HG03064 (cell line): ENCODE measurements at regions not wholly inside any gene's neighbourhood (a gene's known extent, or its start where the extent isn't known, plus 50 kb on each side); places are given as distances from the start of the nearest gene placed in this dataset.
"Not testable (repeated sequence)": the region's sequence is repeated elsewhere in the genome, so short reads cannot be mapped to it uniquely, and the experiment has no call there.

Experiments used
- ATAC-seq: cut with Tn5 transposase; IDR thresholded peaks from one replicate; pipeline ENCODE4 v1.9.1; 2021; ENCODE audit warnings: low read depth; ENCODE audit not compliant: unreplicated experiment

DNA sequence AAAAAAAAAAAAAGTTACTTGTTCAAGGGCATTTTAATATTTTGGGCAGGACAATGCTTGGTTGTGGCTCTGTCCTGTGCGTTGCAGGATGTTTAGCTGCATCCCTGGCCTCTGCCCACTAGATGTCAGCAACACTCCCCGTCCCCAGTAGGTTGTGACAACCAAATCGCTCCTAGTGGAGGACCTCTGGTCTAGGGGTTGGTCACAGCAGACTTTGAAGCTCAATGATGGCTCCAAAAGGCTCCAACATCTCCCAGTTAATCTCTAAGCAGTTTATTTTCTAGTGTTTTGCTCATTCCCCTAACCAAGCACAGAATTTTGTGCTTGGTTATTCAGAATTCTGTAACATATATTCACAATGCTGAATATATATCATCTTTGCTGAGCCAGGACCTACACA is 67.0 kb downstream of the CHRNA1 start:
- peak; percentile 82 for ATAC-seq

DNA sequence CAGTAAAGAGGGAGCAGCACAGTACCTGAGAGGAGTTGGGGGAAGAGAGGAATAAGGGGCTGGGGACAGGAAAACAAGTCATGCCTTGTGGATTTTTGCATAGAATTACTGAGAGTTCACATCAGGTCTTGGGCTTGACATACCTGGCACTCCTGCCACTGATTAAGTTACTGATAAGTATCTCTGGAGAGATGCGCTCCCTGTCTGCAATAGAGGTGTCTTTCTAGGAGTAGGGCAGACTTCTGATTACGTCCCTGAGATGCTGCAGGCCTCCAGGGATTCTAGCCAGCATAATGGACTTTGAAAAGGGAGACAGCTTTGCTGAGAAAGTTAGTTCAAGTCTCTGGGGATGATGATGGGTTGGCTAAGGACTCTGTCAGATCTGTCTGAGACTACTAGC is 69.4 kb downstream of the CHRNA1 start:
- no peak for ATAC-seq

DNA sequence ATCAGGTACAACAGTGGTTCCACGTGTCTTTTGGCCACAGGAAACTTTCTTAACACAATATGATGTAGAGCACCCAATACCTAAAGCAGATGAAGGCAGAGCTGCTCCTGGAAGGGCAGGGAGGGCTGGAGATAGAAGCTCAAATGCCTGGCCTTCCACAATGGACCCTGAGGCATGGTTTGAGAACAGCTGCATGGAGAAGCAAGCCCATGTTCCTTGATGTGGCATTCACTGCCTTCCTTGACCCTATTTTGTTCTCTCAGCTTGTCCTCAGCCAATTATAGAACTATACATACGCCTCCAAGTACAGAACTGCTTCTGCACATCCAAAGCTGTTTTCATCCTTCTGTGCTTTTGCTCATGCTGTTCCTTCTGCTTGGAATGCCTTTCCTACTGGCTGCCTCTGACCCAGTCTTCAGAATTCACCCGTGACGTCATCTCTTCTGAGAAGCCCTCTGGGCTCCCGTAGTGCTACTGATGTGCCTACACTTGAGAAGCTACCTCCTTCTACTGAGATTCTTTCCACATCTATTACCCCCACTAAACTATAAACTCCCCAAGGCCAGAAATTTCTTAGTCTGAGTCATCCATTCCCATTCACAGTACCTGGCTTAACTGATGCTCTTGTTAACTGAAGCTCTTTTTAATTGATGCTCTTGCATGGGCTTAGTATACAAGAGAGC is 69.9 kb downstream of the CHRNA1 start:
- ATAC-seq, result no peak

DNA sequence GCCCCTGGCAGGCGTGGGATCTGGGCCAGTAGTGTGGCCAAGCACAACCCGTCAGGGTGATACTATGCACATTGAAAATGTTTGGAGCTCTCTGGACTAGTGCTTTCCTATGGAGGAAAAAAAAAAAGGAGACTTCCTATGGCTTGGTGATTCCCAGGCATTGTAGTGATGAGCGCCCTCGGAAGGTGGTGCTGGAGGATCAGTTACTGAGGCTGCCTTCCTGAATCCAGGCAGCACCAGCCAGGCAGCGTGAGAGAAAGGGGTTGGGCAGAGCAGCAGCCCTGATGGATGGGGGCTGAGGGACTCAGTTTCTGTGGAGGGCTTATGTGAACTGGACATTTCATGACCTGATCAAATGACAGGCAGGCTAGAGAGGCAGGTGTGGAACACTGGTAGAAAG is 70.9 kb downstream of the CHRNA1 start:
- ATAC-seq, result no peak

DNA sequence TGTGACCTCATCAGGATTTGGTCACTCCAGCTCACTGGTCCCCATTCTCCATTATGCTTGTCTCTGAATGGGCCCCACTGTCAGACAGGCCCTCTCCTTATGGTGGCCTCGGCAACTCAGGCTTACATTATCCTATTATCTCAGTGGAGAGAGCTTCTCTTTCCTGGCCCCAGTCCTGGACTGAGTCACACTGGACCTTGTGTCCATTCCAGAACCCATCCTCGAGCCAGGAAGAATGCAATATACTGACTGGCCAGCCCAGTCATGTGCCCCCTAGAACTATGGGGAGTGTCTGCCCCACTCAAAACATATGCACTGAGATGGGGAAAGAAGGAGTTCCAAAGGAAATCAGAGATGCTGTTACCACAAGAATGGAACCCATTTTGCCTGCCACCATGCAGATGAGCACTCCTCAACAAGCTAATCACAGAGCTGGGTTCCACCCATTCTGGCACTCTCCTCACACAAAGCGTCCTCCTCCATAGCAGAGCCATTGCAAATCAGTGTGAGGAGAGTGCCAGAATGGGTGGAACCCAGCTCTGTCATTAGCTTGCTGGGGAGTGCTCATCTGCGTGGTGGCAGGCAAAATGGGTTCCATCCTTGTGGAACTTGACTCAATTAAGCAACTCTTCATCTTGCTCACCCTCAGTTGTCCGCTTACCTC is 71.9 kb downstream of the CHRNA1 start:
- ATAC-seq, result no peak

DNA sequence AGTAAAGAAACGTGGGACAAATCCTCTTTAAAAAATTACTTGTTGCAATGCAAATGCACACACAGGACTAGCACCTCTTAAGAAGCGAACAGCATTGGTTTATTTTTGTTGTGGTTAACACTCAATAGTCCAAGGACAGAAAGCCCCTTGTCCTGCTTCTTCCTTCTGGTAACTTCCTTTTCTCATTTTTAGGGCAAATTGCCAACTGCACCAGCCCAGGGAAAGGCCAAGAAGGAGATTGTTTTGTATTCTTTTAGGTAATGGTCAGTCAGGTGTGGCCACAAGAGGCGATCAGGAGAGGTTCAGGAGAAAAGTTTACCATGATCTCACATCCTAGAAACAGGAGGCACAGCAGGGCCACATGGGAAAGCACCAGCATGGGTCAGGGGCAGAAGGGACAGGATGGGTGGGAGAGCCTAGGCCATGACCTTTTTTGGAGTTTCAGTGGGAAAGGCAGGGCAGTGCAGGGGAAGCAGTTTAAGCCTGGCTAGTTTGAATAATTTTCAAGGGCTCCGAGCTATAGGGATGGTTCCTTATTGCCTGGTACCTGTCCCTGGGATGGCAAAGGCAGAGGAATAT is 73.0 kb downstream of the CHRNA1 start:
- no peak for ATAC-seq

DNA sequence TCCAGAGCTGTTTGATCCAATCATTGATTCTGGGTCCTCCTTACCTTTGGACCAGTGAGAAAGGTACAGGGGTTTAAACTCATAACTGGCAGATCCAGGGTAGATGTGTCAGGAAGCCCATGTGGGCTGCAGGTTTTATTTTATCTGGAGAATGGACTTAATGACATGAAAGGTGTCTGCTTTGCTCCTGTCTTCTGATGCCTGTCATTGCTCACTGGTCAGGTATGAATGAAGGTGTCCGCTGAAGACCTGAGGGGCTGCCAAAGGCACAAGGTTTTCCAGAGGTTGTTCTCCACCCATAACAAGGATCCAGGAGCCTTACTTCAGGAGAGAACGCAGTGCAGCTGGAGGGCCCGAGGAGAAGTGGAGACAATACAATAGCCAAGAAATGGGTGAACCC is 74.2 kb downstream of the CHRNA1 start:
- ATAC-seq, result no peak

DNA sequence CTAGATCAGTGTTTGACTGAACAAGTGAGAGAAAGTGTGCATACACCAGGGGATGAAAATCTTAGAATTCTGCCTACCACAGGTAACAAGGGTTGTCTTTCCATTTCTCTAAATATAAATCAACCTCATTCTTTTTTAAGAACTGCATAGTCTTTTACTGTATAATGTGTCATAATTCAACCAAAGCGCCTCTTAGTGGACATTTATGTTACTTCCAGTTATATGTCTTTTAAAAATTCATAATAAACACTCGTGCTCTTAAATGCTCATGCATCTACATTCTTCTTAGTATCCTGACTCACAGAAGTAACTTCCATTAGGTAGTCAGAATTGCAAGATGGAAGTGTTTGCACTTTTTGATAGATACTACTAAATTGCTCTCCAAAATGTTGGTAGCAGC is 76.2 kb downstream of the CHRNA1 start:
- no peak for ATAC-seq

DNA sequence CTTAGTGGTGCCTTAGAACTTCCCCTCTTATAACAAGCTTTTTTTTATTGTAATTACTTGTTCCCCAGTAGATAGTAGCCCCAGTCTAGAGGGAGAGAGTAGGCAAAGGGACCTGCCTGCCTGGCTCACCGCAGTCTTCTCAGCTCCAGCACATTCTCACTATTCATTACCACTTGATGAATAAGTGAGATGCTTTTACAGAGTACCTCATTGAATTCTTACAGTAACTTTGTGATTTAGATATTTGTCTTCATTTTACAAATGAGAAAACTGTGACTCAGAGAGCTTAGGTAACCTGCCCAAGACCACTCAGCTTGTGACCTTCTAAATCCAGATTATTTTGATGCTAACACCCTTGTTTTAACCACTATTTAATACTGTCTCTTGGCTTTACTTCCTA is 77.8 kb downstream of the CHRNA1 start:
- no peak for ATAC-seq

DNA sequence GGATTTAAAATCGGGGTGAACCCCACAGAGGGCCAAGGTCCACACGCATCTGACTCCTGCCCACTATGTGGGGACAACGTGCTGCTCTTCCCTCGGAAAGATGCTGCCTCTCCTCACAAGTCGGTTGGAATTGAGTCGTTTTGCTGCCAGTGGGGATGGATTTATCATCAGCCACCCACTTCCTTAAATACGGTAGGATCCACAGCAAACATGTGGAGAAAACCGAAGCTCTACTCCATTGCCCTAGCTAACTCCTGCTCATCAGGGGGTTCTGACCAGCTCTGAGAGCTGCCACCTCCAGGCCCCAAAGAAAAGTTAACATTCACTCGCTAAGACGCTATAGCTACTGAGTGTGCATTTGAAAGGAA is 80.9 kb downstream of the CHRNA1 start:
- ATAC-seq, result peak; percentile 46

DNA sequence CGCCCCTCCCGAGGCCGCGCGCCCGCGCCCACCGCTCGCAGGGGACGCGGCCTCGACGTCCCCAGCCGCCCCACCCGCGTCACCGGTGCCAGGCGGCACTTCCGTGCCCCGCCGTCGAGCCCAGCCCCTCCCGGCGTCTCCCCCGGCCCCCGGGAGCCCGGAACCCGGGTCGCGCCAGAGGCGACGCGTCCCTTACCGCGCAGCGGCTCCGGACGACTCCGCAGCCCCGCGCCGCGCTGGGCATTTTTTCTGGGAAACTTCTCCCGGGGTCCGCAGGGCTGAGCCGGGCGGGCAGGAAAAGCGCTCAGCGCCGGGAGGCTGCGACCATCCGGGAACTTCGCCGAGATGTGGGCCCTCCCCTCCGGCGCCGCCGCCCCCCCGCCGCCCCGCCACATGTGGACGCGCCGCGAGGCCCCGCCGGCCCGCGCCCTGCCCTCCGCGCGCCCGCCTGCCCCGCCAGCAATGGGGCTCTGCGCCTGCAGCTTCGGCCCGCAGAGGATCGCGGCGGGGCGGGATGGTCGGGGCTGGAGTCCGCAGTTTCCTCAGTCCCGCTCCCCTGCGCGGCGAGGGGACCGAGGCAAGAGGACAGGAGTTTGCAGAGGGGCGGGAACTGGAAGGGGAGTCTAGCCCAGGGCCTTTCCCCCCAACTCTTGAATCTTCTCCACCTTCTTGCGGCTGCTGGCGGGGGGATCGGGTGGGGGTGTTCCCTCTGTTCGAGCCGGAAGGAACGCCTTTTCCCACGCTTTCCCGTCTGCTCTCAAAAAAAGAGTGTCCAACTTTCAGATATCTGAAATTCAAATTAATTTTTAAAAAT is 81.5 kb downstream of the CHRNA1 start:
- ATAC-seq, result no peak

DNA sequence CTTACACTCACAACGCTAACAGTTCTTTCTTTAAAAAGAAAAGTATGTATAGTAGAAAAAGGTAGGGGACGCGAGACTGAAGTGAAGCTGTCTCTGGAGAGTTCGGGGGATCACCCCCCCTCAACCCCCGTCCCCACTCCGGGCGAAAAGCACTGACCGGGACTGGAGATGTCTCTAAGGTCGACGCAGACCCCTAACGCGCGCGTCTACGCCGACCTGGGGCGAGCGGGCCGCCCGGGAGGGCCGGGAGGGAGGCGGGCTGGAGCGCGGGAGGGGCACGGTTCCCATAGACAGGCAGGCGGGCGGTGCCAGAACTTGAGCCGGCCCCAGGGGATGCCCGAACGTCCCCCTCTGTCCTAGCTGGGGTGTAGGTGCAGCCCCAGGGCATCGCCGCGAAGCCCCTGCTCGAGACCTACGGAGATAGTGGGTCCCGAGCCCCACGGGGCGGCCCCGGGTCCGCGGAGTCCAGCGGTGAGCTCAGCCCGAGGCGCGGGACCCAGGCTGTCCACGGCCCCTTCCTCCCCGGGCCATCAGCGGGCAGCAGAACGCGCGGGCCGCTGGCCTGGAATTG is 82.2 kb downstream of the CHRNA1 start:
- no peak for ATAC-seq

DNA sequence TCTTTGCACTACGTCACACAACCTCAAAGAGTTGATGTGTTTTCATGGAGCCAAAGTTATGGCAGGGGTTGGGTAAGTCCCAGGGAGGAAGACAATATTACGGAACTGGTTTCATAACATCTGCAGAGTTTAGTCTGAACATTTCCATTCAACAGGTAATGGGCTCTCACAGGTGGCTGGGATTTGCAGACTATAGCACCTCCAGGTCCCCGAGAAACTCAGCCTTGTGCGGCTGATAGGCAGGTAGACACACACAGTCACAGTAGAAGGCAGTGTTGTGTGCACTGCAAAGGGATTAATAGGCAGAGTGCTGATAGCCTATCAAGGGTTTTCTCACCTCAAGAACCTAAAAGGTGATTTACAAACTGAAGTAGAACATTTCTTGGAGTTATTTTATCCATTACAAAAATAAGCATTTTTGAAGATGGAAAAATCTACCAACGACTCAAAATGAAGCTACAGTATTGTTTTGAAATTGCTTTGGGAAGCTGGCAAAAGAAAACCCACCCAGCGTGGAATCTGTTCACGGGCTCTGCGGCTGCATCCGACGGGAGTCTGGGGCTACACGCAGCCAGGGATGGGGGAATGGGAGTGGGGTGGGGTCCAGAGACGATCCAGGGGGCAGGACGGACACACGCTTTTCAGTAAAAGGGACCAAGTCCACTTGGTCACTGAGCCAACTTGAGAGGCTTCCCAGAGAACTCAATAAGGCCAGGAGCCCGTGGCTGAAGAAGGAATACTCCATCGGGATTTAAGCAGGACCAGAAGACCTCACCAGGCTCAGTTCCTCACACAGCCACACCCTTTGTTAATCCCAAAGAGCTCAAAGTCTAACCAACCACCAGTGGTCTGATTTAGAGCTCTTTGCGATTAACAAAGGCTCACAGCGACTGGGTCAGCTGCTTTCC is 82.9 kb downstream of the CHRNA1 start:
- no peak for ATAC-seq

DNA sequence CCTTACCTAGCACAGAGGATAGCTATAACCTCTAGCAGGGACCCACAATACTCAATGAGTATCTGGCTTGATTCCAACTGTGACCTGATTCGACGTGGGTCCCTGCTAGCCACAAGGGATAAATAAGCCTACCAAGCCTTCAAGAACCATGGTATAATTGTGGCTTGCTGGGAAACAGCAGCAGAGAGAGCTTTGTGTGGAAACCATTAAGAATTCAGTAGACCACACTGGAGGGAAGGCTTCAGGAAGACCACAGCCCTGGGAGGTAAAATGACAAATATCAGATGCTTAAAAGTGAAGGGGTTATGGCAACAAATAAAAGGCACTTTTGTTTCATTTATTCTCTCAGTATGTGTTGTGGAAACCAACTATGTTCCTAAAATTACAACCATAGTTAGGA is 82.6 kb upstream of the WIPF1 start:
- no peak for ATAC-seq

DNA sequence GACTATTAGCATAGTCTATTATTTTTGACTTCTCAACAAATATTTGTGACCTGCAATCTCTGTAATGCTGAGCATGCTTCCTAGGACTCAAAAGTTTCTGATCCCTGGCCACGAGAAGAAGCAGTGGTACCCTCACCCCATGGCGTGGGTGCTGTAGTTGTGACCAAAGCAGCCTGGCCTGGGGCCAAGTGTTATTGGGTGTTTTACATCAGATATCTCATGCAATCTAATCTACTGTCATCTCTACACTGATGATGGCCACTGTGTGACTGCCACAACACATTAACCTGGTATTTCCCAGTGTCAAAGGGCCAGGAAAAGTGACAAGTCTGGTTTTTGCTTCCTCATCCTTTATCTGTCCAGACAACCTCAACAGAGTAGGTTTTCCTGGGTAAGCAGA is 80.8 kb upstream of the WIPF1 start:
- no peak for ATAC-seq

DNA sequence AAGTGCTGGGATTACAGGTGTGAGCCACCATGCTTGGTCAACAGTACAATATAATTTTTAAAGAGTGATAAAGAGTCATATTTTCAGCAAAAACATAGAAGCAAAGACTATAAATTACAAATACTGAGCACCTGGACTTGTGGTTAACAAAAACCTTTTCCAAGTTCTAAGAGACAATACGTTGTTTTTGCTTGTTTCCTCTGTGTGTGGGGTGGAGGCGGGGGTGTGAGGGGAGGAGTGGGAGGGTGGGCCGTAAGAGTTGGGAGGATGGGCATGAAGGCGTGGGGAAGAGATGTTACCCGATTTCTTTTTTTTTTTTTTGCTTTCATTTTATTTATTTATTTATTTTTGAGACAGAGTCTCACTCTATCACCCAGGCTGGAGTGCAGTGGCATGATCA is 78.0 kb upstream of the WIPF1 start:
- no peak for ATAC-seq

DNA sequence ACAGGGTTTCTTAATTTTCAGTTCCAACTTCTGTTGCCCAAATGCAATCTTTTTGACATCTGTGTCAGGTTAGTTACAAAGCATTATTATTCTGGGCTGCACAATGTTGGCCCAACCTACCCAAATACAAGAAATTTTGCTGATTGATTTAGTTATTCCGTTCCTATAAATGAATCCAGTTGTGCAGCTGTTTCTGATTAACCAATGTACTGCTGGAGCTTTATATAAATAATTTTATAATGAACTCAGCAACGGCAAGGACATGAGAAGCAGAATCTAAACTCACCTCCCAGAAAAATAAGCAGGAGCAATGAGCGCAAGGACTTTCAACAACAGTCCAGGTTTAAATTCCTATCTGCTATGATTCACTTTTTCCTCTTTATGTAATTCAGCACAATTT is 76.3 kb upstream of the WIPF1 start:
- ATAC-seq, result no peak

DNA sequence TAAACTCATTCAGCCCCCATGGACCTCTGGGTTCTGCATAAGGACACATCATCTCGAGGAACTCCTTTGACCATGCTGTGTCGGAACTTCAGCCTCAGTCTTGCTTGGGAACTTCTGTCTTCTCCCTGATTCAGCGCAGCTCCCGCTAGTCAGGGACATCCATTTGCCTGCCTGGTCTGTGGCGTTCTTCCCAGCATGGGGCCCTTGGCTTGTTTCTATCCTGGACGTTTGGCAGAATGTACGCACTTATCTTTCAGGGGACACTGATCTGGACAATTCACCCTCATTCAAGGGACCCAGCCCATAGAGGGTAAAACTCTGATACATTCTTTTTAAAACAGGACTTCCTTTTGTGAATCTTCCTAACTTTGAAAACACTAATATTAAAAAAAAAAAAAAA is 75.8 kb upstream of the WIPF1 start:
- ATAC-seq, result no peak

DNA sequence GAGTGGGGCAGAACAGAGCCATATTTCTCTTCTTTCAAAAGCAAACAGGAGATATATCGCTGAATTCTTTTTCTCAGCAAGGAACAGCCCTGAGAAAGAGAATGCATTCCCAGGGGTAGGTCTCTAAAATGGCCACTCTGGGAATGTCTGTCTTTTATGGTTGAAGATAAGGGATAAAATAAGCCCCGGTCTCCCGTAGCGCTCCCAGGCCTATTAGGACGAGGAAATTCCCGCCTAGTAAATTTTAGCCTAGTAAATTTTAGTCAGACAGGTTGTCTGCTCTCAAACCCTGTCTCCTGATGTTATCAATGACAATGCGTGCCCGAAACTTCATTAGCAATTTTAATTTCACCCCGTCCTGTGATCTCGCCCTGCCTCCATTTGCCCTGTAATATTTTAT is 73.9 kb upstream of the WIPF1 start:
- not testable (repeated sequence) for ATAC-seq

DNA sequence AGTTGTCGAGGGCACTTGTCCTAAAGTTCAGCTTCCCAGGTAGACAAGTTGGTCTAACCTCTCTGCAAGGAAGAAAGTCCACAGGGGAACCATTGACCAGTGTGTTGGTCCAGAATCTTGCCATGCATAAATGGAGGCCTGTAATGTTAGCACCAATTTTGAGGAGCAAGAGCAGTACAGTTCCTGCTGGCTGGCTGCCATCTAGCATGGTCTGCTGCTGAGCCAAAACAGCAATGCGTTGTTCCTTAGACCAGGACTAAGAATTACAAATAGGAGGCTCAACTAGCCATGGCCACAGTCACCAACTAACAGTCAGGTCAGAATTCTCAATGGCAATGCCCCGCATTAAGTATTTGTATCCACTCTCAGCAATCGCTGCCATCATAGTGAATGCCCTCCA is 72.8 kb upstream of the WIPF1 start:
- ATAC-seq, result no peak
